Loucy (cell line): ENCODE measurements at regions not wholly inside any gene's neighbourhood (a gene's known extent, or its start where the extent isn't known, plus 50 kb on each side); places are given as distances from the start of the nearest gene placed in this dataset.

Experiments
- H2AFZ ChIP-seq: fragments of 200-600 bp; sonication (generic); 2 replicates; pipeline ENCODE4 v1.6.0; 2016; ENCODE audit warnings: antibody characterized with exemption, mild to moderate bottlenecking, low read length, moderate library complexity
- H3F3A ChIP-seq: fragments of 200-600 bp; 2 replicates; pipeline ENCODE4 v1.6.0; 2016; ENCODE audit warnings: antibody characterized with exemption, low read depth, mild to moderate bottlenecking
- H3K27me3 ChIP-seq: fragments of 200-600 bp; sonication (generic); 2 replicates; pipeline ENCODE4 v1.6.1; 2014; ENCODE audit warnings: low read length, mild to moderate bottlenecking; ENCODE audit not compliant: insufficient read depth, poor library complexity, severe bottlenecking
- H3K36me3 ChIP-seq: fragments of 200-600 bp; sonication (generic); 2 replicates; pipeline ENCODE4 v1.6.1; 2016; ENCODE audit warnings: low read length; ENCODE audit not compliant: insufficient read depth
- H3K4me1 ChIP-seq: fragments of 200-600 bp; sonication (generic); 2 replicates; pipeline ENCODE4 v1.5.1; 2014; ENCODE audit warnings: low read length, mild to moderate bottlenecking; ENCODE audit not compliant: insufficient read depth, poor library complexity, severe bottlenecking
- H3K4me2 ChIP-seq: fragments of 200-600 bp; sonication (generic); 2 replicates; pipeline ENCODE4 v1.6.0; 2014; ENCODE audit warnings: antibody characterized with exemption, low read length, low read depth, mild to moderate bottlenecking; ENCODE audit not compliant: poor library complexity, severe bottlenecking
- H3K4me3 ChIP-seq: fragments of 200-600 bp; sonication (generic); 2 replicates; pipeline ENCODE4 v1.5.1; 2014; ENCODE audit warnings: low read length, mild to moderate bottlenecking, mixed read lengths; ENCODE audit not compliant: poor library complexity, severe bottlenecking
- H3K79me2 ChIP-seq: fragments of 200-600 bp; sonication (generic); 2 replicates; pipeline ENCODE4 v1.6.1; 2014; ENCODE audit warnings: low read length; ENCODE audit not compliant: insufficient read depth
- H3K9ac ChIP-seq: fragments of 200-600 bp; sonication (generic); 2 replicates; pipeline ENCODE4 v1.6.0; 2014; ENCODE audit warnings: mild to moderate bottlenecking, low read depth, low read length, moderate library complexity; ENCODE audit not compliant: poor library complexity, severe bottlenecking
- H3K9me2 ChIP-seq: fragments of 200-600 bp; sonication (generic); replicated peaks from 2 replicates; pipeline ENCODE4 v1.6.1; 2016; ENCODE audit warnings: low read depth, low read length, mixed read lengths
- H3K9me3 ChIP-seq: fragments of 200-600 bp; sonication (generic); 2 replicates; pipeline ENCODE4 v1.6.1; 2014; ENCODE audit warnings: mild to moderate bottlenecking, antibody characterized with exemption, low read length, low read depth; ENCODE audit not compliant: insufficient read depth
- H4K20me1 ChIP-seq: fragments of 200-600 bp; sonication (generic); 2 replicates; pipeline ENCODE4 v1.6.0; 2014; ENCODE audit warnings: antibody characterized with exemption, low read length, mild to moderate bottlenecking; ENCODE audit not compliant: insufficient read depth, poor library complexity, severe bottlenecking
- CTCF ChIP-seq: fragments of 200-600 bp; sonication (generic); conservative IDR thresholded peaks from 2 replicates; pipeline ENCODE4 v1.5.1; 2014; ENCODE audit warnings: mild to moderate bottlenecking, antibody characterized with exemption, low read length
- EZH2phosphoT487 ChIP-seq: fragments of 200-600 bp; IDR thresholded peaks from 2 replicates; pipeline ENCODE4 v1.6.1; 2018; ENCODE audit warnings: antibody characterized with exemption, mild to moderate bottlenecking, moderate library complexity, borderline replicate concordance

- Histone ChIP-seq H3K9ac (no peak overlapping the region), H4K20me1 (no peaks in the 10 kb centered on the region), H3K4me2 (no peak overlapping the region), H3K4me3 (no peak overlapping the region), H3K79me2 (no peaks in the 10 kb centered on the region), H3K9me3 (no peaks in the 10 kb centered on the region), H2AFZ (no peak overlapping the region), H3K27me3 (no peaks in the 10 kb centered on the region), H3K4me1 (no peaks in the 10 kb centered on the region), H3F3A (no peaks in the 10 kb centered on the region), H3K36me3 (no peaks in the 10 kb centered on the region), H3K9me2 (no peaks in the 10 kb centered on the region)
- TF ChIP-seq CTCF (no peak), EZH2phosphoT487 (no peak)
These were observed 625.1 kb upstream of the NUDT12 start for GRCh38 chr5:104187656-104188055.

GRCh38 chr5:104186510-104186909 is 623.9 kb upstream of the NUDT12 start:
- Histone ChIP-seq H3K4me1 (no peaks in the 10 kb centered on the region), H3K4me2 (no peak overlapping the region), H3K9ac (no peak overlapping the region), H3F3A (no peaks in the 10 kb centered on the region), H4K20me1 (no peaks in the 10 kb centered on the region), H3K27me3 (no peaks in the 10 kb centered on the region), H3K36me3 (no peaks in the 10 kb centered on the region), H3K9me2 (no peaks in the 10 kb centered on the region), H2AFZ (no peak overlapping the region), H3K9me3 (no peaks in the 10 kb centered on the region), H3K79me2 (no peaks in the 10 kb centered on the region), H3K4me3 (no peak overlapping the region)
- TF ChIP-seq EZH2phosphoT487 (no peak), CTCF (no peak)

GRCh38 chr5:104186100-104186499 is 623.5 kb upstream of the NUDT12 start:
- Histone ChIP-seq H3K9ac (no peak overlapping the region), H3K4me1 (no peaks in the 10 kb centered on the region), H3K4me3 (no peak overlapping the region), H3K36me3 (no peaks in the 10 kb centered on the region), H3K79me2 (no peaks in the 10 kb centered on the region), H3K27me3 (no peaks in the 10 kb centered on the region), H3F3A (no peaks in the 10 kb centered on the region), H3K9me2 (no peaks in the 10 kb centered on the region), H2AFZ (no peak overlapping the region), H3K4me2 (no peak overlapping the region), H4K20me1 (no peaks in the 10 kb centered on the region), H3K9me3 (no peaks in the 10 kb centered on the region)
- TF ChIP-seq EZH2phosphoT487 (no peak), CTCF (no peak)
